ENCODE measurements at regions not wholly inside any gene's neighbourhood (a gene's known extent, or its start where the extent isn't known, plus 50 kb on each side); places are given as distances from the start of the nearest gene placed in this dataset.

DNA sequence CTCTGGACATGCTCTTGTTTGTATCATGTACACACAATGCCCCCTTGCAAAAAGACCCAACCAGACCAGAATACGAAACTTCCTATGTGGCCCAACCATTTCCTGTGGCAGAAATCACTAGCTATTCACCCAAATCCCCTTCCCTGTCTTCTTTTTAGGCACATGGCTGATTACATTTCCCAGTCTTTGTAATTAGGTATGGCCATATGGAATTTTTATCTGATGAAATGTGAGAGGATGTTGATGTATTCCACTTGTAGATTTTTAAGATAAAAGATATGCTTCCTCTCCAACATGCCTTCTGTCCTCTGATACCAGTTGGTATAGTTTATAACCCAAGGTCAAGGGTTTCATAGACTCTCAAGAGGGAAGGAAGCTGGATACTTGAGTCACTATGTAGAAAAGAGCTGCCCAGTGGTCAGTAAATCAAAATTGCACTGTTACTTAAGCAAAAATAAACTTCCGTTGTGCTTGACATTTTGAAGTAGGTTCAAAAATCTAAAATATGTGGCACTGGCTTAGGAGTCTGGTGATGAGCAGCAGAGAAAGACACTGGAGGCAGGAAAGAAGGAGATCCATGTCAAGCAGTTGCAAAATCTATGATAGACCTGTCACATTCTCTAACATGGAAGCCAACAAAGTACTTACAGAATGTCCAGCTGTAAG is 297.4 kb downstream of the SMAD2 start:
- 3% methylated on average over 2 of the region's 2 CpGs for whole genome bisulfite sequencing (ENCODE audit: low lambda C conversion rate)
- H3K4me2 ChIP-seq (ENCODE audit: low read depth, low read length) = no peak overlapping the region
- H3K4me1 ChIP-seq (ENCODE audit: insufficient read depth, low read length) = no peaks in the 10 kb centered on the region
- H2AFZ ChIP-seq (ENCODE audit: low read length) = no peak overlapping the region
- FAIRE-seq = no peak
- CTCF ChIA-PET (ENCODE audit: low intra/inter-chr PET ratio, low total read pairs) = no interaction called here
- intact Hi-C loops (cut with micrococcal nuclease; ENCODE audit: unreplicated experiment) = no loop called here
- ATAC-seq = no peak
- no peaks in the 10 kb centered on the region for H3K36me3 ChIP-seq (replicated peaks in 1 of 2; ENCODE audit: control insufficient read depth in 1 of 2, insufficient read depth in 2 of 2, low read length in 2 of 2)
- H3K9me3 ChIP-seq (ENCODE audit: low read length) = no peaks in the 10 kb centered on the region
- no peaks in the 10 kb centered on the region for H3K27me3 ChIP-seq (ENCODE audit: control insufficient read depth in 1 of 2, insufficient read depth in 2 of 2, low read length in 2 of 2)
- H3K4me3 ChIP-seq (replicated peaks in 1 of 3; ENCODE audit: insufficient read depth in 1 of 3, low read depth in 2 of 3, low read length in 3 of 3) = no peak overlapping the region
- H3K9ac ChIP-seq (ENCODE audit: insufficient read depth, low read depth, low read length) = no peak overlapping the region
- H4K20me1 ChIP-seq (ENCODE audit: insufficient read depth, low read length) = no peaks in the 10 kb centered on the region
- H3K79me2 ChIP-seq (ENCODE audit: insufficient read depth, low read length) = no peaks in the 10 kb centered on the region
- in situ Hi-C loops (cut with HindIII; ENCODE audit: extremely low pct_ligation_motif_present, low pct_unique_long_range_greater_than_20kb) = no loop called here
- H3K27ac ChIP-seq (ENCODE audit: extremely low read length, insufficient read depth, low read length) = no peak overlapping the region
- TF ChIP-seq CHD2 (IDR thresholded peaks at IDR 0.05; ENCODE audit: low read depth, low read length) (no peak), DR1 (CRISPR knock-in tag; IDR thresholded peaks at IDR 0.05) (no peak)
- DNase-seq (ENCODE audit: low spot score) = no peak
- POLR2A ChIA-PET = no interaction called here
- no TSS peak for BruUV-seq (replicated peaks)

DNA sequence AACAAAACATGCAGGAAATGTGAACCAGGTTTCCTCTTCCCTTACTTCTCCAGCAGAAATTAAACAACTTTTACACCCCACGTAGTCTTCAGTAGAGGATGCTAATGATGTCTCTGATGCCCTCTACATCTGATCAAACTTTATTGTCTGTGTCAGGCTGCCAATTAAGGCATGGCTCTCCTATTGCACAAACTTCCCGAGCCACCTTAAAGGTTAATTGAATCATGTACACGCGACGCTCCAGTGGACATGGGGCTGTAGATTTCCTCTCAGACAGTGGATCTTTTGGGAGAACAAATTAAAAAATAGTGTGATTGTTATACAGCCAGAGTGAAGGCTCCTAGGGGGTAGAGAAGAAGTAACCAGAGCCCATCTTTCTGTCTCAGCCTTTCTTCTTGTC is 301.6 kb downstream of the SMAD2 start:
- no peak for ATAC-seq
- Histone ChIP-seq H3K9ac (ENCODE audit: insufficient read depth, low read depth, low read length) (no peak overlapping the region), H3K4me3 (replicated peaks in 1 of 3; ENCODE audit: insufficient read depth in 1 of 3, low read depth in 2 of 3, low read length in 3 of 3) (no peak overlapping the region), H2AFZ (ENCODE audit: low read length) (no peak overlapping the region), H4K20me1 (ENCODE audit: insufficient read depth, low read length) (no peaks in the 10 kb centered on the region), H3K4me1 (ENCODE audit: insufficient read depth, low read length) (no peaks in the 10 kb centered on the region), H3K79me2 (ENCODE audit: insufficient read depth, low read length) (no peaks in the 10 kb centered on the region), H3K4me2 (ENCODE audit: low read depth, low read length) (no peak overlapping the region), H3K36me3 (replicated peaks in 1 of 2; ENCODE audit: control insufficient read depth in 1 of 2, insufficient read depth in 2 of 2, low read length in 2 of 2) (no peaks in the 10 kb centered on the region), H3K27me3 (ENCODE audit: control insufficient read depth in 1 of 2, insufficient read depth in 2 of 2, low read length in 2 of 2) (no peaks in the 10 kb centered on the region), H3K9me3 (ENCODE audit: low read length) (no peaks in the 10 kb centered on the region), H3K27ac (ENCODE audit: extremely low read length, insufficient read depth, low read length) (no peak overlapping the region)
- WGBS (ENCODE audit: low lambda C conversion rate) = 39% methylated on average over 5 of the region's 5 CpGs
- POLR2A ChIA-PET = no interaction called here
- CTCF ChIA-PET (ENCODE audit: low intra/inter-chr PET ratio, low total read pairs) = no interaction called here
- no peak for DNase-seq (ENCODE audit: low spot score)
- no TSS peak for BruUV-seq (replicated peaks)
- TF ChIP-seq NCOA5 (CRISPR knock-in tag; IDR thresholded peaks at IDR 0.05) (no peak), ZNF33A (CRISPR knock-in tag; IDR thresholded peaks at IDR 0.05; ENCODE audit: borderline replicate concordance) (no peak), HDAC1 (CRISPR knock-in tag; IDR thresholded peaks at IDR 0.05) (no peak), ZNF20 (CRISPR knock-in tag; IDR thresholded peaks at IDR 0.05) (no peak), CBFB (CRISPR knock-in tag; IDR thresholded peaks at IDR 0.05) (no peak), ZNF235 (CRISPR knock-in tag; IDR thresholded peaks at IDR 0.05; ENCODE audit: borderline replicate concordance) (no peak), REPIN1 (CRISPR knock-in tag; IDR thresholded peaks at IDR 0.05; ENCODE audit: borderline replicate concordance, low read depth) (no peak), ZNF816 (CRISPR knock-in tag; IDR thresholded peaks at IDR 0.05; ENCODE audit: borderline replicate concordance) (no peak), HNRNPH1 (optimal IDR thresholded peaks at IDR 0.05; ENCODE audit: low read depth, low read length) (no peak), PHF8 (CRISPR knock-in tag; IDR thresholded peaks at IDR 0.05) (no peak), KLF13 (CRISPR knock-in tag; IDR thresholded peaks at IDR 0.05) (no peak), XBP1 (CRISPR knock-in tag; IDR thresholded peaks at IDR 0.05) (no peak), NR2F2 (IDR thresholded peaks at IDR 0.05; ENCODE audit: borderline replicate concordance, low read depth) (no peak)
- TF ChIP-seq, protein P1, sequence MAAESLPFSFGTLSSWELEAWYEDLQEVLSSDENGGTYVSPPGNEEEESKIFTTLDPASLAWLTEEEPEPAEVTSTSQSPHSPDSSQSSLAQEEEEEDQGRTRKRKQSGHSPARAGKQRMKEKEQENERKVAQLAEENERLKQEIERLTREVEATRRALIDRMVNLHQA (CRISPR knock-in tag; IDR thresholded peaks at IDR 0.05) = no peak
- intact Hi-C loops (cut with micrococcal nuclease; ENCODE audit: unreplicated experiment) = no loop called here
- no peak for FAIRE-seq
- in situ Hi-C loops (cut with HindIII; ENCODE audit: extremely low pct_ligation_motif_present, low pct_unique_long_range_greater_than_20kb) = no loop called here
